HG02571 (cell line): ENCODE measurements at regions not wholly inside any gene's neighbourhood (a gene's known extent, or its start where the extent isn't known, plus 50 kb on each side); places are given as distances from the start of the nearest gene placed in this dataset.

Source experiments
- ATAC-seq: cut with Tn5 transposase; IDR thresholded peaks from one replicate; pipeline ENCODE4 v1.9.1; 2021; ENCODE audit warnings: mild to moderate bottlenecking, moderate library complexity; ENCODE audit not compliant: unreplicated experiment

- ATAC-seq = no peak
Measured at GRCh38 chr5:167708449-167708848, 583.0 kb upstream of the WWC1 start.

GRCh38 chr5:167709625-167710024, 581.8 kb upstream of the WWC1 start:
- no peak for ATAC-seq

- ATAC-seq = no peak
Measured at GRCh38 chr5:167710444-167711073, 580.9 kb upstream of the WWC1 start.

GRCh38 chr5:167712986-167713585, 578.4 kb upstream of the WWC1 start:
- no peak for ATAC-seq

- ATAC-seq = no peak
Measured at GRCh38 chr5:167713896-167714295, 577.5 kb upstream of the WWC1 start.

GRCh38 chr5:167716126-167716775, 575.2 kb upstream of the WWC1 start:
- ATAC-seq = no peak

GRCh38 chr5:167720259-167720658, 571.2 kb upstream of the WWC1 start:
- ATAC-seq = no peak

GRCh38 chr5:167720676-167721260, 570.7 kb upstream of the WWC1 start:
- no peak for ATAC-seq

GRCh38 chr5:167721926-167722440, 569.5 kb upstream of the WWC1 start:
- ATAC-seq = no peak

GRCh38 chr5:167723254-167723871, 568.1 kb upstream of the WWC1 start:
- peak; percentile 97 for ATAC-seq

- no peak for ATAC-seq
Measured at GRCh38 chr5:167725264-167725663, 566.2 kb upstream of the WWC1 start.

GRCh38 chr5:167725741-167726140, 565.7 kb upstream of the WWC1 start:
- no peak for ATAC-seq

GRCh38 chr5:167726642-167727041, 564.8 kb upstream of the WWC1 start:
- no peak for ATAC-seq

GRCh38 chr5:167730121-167730520, 561.3 kb upstream of the WWC1 start:
- no peak for ATAC-seq

- ATAC-seq = no peak
Measured at GRCh38 chr5:167730656-167731055, 560.8 kb upstream of the WWC1 start.

- ATAC-seq = no peak
Measured at GRCh38 chr5:167731951-167732350, 559.5 kb upstream of the WWC1 start.

- ATAC-seq = no peak
Measured at GRCh38 chr5:167732499-167732898, 558.9 kb upstream of the WWC1 start.

- no peak for ATAC-seq
Measured at GRCh38 chr5:167736992-167737391, 554.5 kb upstream of the WWC1 start.

GRCh38 chr5:167743695-167744464, 547.6 kb upstream of the WWC1 start:
- no peak for ATAC-seq

GRCh38 chr5:167745868-167746267, 545.6 kb upstream of the WWC1 start:
- no peak for ATAC-seq

GRCh38 chr5:167750586-167750985, 540.9 kb upstream of the WWC1 start:
- no peak for ATAC-seq
